GM18519 (cell line): ENCODE measurements at regions not wholly inside any gene's neighbourhood (a gene's known extent, or its start where the extent isn't known, plus 50 kb on each side); places are given as distances from the start of the nearest gene placed in this dataset.

Experiments
- ATAC-seq: cut with Tn5 transposase; IDR thresholded peaks from one replicate; pipeline ENCODE4 v1.9.1; 2021; ENCODE audit warnings: mild to moderate bottlenecking, moderate library complexity; ENCODE audit not compliant: unreplicated experiment, low FRiP score

GRCh38 chr4:117324851-117325491 is 239.6 kb upstream of the TRAM1L1 start:
- no peak for ATAC-seq

DNA sequence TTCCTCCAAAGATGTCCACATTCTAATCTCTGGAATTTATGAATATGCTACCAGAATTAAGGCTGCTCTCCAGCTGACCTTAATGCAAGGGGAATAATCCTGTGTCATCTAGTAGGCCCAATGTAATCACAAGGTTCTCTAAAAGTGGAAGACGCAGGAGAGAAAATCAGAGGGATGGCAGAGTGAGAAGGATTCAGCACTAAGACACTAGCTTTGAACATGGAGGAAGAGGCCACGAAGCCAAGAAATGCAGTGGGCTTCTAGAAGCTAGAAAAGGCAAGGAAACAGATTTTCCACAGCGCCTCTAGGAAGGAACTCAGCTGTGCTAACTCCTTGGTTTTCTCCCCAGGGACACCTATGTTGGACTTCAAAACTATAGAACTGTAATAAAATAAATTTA is 240.7 kb upstream of the TRAM1L1 start:
- no peak for ATAC-seq

- no peak for ATAC-seq
These were observed 242.1 kb upstream of the TRAM1L1 start for GRCh38 chr4:117327491-117327890.

DNA sequence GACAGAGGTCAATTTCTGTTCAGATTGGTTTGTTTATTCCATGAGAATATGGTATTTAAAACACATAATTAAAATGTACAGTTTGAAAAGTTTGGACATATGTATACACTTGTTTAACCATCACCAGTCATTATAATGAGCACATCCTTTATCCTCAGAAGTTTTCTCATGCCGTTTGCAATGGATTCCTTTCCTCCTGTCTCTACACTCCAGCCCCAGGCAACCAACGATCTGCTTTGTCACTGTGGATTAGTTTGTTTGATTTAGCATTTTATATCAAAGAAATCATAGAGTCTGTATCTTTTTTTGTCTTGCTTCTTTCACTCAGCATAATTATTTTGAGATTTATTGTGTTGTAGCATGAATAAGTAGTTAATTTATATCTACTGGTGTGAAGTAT is 243.0 kb upstream of the TRAM1L1 start:
- ATAC-seq: no peak

- no peak for ATAC-seq
These were observed 246.4 kb upstream of the TRAM1L1 start for GRCh38 chr4:117331817-117332216.

DNA sequence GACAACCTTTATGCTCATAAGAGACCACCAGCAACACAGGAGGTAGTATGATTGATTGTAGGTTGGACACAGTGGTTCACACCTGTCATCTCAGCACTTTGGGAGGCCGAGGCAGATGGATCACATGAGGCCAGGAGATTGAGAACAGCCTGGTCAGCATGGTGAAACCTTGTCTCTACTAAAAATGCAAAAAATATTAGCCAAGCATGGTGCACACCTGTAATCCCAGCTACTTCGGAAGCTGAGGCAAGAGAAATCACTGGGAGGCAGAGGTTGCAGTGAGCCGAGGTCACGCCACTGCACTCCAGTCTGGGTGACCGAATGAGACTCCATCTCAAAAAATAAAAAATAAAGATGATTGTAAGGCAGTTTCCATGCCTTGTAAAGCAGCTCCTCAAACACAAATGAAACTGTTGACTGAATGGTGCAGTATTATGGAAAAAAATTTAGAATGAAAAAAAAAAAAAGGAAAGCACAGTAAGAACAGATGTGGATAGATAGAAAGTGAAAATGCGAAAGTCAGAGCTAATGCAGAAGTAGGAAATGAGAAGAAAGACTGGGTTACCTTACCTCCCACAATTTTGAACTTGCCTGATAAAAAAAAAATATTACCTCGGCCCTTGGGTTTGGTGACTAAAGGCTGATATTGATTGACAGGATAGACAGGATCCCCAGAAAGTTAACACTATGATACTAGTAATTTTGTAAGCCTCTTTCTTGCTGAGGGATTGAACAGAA is 249.2 kb upstream of the TRAM1L1 start:
- ATAC-seq: no peak

- ATAC-seq: no peak
These were observed 272.1 kb upstream of the TRAM1L1 start for GRCh38 chr4:117357437-117357836.

DNA sequence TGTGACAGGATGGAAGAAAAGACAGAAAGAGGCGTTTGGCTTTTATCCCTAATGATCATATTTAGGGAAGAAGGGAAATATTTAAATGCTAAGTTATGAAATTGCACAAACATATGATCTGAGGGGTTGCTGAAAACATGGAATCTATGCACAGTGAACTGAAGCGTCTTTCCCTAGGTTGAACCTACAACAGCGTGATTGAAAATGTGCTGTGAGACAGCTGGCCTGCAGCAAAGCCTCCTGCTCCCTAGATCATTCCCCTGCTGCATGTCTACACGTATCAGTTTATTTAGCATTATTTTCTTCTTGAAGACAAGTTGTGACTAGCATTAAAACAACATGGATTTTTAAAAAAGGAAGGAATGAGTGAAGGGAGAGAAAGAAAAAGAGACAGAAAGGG is 272.5 kb upstream of the TRAM1L1 start:
- ATAC-seq: no peak

DNA sequence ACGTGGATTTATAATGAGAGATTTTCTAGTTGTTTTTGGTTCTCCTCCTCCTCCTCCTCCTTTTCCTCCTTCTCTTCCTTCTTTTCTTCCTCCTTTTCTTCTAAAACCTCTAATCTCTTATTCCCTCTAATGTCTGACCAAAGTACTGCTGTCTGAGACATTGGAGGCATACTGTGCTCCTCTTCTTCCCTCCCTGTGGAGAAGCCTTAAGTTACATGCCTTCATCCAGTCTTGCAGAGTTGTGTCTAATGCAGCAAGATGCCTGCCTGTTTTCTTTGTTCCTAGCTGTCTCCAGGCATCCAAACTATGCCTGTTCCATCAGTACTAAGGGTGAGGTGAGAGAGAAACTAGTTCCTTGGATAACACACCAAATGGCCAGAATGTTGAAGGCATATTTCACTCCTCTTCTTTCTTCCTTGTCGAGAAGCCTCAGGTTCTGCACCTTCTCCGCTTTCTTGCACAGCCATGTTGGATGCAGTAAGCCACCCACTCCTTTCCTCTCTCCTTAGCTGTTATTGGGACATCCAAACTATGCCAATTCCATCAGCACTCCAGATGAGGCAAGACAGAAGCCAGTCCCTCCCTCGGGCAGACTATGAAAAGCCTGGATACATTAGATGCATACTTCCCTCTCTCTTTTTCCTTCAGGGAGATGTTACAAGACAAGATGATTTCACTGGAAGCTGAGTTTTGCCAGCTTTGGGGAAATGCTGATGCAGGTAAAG is 285.7 kb upstream of the TRAM1L1 start:
- no peak for ATAC-seq

DNA sequence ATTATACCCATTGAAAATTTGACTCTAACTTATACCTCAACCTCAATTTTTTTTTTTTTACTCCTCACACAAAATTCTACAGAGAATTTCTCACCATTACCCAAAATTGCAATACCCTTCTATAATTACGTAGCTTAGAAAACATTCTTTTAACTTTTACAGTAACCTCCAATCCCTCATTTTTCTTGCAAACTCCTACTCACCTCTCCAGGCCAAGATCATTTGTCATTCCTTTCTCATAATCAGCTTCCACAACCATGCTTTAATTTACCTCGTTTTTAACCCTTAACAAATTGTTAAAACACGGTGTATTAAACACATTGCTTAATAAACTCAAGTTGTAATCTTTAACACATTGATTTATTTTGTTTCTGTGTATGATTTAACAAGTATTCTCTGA is 289.7 kb upstream of the TRAM1L1 start:
- no peak for ATAC-seq

GRCh38 chr4:117376692-117377091 is 291.3 kb upstream of the TRAM1L1 start:
- ATAC-seq: no peak

DNA sequence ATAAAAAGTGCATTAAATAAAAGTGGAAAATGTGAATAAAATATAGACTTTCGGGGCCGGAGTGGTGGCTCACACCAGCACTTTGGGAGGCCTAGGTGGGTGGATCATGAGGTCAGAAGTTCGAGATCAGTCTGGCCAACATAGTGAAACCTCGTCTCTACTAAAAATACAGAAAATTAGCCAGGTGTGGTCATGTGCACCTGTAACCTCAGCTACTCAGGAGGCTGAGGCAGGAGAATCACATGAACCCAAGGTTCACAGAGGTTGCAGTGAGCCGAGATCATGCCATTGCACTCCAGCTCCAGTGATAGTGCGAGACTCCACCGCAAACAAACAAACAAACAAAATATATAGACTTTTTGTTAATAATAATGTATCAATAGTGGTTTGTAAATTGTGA is 293.6 kb upstream of the TRAM1L1 start:
- ATAC-seq: no peak

GRCh38 chr4:117383468-117383867 is 298.1 kb upstream of the TRAM1L1 start:
- ATAC-seq: no peak

GRCh38 chr4:117385526-117385925 is 300.1 kb upstream of the TRAM1L1 start:
- no peak for ATAC-seq

DNA sequence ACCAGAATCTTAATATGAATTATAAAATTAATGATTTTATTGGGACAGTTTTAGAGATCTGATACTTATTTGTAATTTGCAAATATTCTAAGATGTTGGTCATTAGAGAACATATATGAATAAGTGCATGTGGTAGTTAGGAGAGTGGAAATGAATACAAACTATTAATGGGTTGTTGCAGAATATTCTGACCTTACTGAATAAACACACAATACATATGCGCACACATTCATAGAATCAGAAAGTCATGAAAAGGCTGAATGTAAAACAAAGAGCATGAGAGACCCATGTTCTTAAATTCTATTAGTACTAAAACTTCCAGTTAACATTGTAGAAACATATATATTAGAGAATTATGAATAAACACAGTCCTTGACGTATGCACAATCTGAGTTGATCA is 301.7 kb upstream of the TRAM1L1 start:
- ATAC-seq: no peak

- ATAC-seq: no peak
These were observed 314.9 kb upstream of the TRAM1L1 start for GRCh38 chr4:117400039-117400835.

DNA sequence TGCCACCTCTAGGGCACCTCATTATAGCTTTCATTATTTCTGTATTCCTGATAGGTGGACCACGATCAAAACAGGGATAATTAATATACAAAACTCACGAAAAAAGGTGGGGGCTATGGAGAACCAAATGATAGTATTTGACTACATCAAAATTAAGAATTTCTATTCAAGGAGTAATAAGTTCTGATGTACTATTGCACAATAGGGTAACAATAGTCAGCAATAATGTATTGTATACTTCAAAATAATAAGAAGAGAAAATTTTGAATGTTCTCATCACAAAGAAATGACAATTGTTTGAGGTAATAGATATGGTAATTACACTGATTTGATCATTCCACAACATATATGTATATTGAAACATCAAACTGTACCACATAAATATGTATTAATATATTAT is 327.3 kb upstream of the TRAM1L1 start:
- no peak for ATAC-seq

DNA sequence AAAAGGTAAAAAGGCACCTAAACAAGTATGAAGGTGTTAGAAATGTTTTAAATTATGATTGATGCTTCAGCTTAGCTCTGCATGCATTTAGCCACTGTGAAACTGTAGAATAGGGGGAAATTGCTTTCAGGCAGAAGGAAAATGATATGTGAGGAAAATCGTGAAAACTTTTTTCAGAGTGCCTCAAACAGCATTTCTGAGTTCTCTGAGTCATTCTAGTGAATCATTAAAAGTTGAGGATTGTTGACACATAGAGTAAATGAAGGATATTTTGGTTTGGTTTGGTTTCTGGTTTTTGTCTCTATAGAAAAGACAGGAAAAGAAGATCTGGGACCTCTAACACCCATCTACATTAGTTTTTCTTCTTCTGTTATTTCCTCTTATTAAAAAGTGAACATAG is 332.5 kb upstream of the TRAM1L1 start:
- no peak for ATAC-seq

DNA sequence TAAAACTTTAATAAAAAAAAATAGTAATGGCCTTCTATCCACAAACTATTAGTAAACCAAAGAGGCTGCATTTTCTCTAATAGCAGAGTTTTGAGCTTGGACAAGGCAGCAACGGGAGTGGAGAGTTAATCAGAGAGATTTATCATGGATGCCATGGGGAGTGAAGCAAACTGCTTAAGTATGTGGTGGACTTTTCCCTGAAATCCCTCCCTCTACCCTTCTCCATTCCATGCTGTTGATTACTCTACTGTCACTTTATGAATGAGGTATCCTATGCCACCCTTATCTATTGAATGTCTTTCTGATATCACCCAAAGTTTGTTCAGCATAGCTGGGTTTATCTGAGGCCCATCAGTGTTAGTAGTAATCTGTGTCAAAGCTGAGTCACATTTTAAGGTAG is 335.6 kb upstream of the TRAM1L1 start:
- ATAC-seq: no peak

GRCh38 chr4:117421706-117422105 is 336.3 kb upstream of the TRAM1L1 start:
- no peak for ATAC-seq

GRCh38 chr4:117422297-117422696 is 336.9 kb upstream of the TRAM1L1 start:
- no peak for ATAC-seq
